ENCODE measurements at regions not wholly inside any gene's neighbourhood (a gene's known extent, or its start where the extent isn't known, plus 50 kb on each side); places are given as distances from the start of the nearest gene placed in this dataset.

- no peak for DNase-seq
Observed at GRCh38 chr1:201752333-201752732, 76.6 kb upstream of the IPO9 start.

- no peak for DNase-seq
Observed at GRCh38 chr1:201753492-201753891, 75.5 kb upstream of the IPO9 start.

- DNase-seq = no peak
Observed at GRCh38 chr1:201754353-201754752, 74.6 kb upstream of the IPO9 start.

GRCh38 chr1:201755200-201755599 lies 73.8 kb upstream of the IPO9 start:
- DNase-seq = no peak

GRCh38 chr1:201756406-201756805 lies 72.6 kb upstream of the IPO9 start:
- no peak for DNase-seq

GRCh38 chr1:201758499-201759050 lies 70.4 kb upstream of the IPO9 start:
- peak; percentile 64 for DNase-seq

GRCh38 chr1:201759194-201759815 lies 69.7 kb upstream of the IPO9 start:
- no peak for DNase-seq

- DNase-seq = no peak
Observed at GRCh38 chr1:201760516-201760915, 68.4 kb upstream of the IPO9 start.

GRCh38 chr1:201761178-201761577 lies 67.8 kb upstream of the IPO9 start:
- DNase-seq = no peak

GRCh38 chr1:201761871-201762270 lies 67.1 kb upstream of the IPO9 start:
- no peak for DNase-seq

GRCh38 chr1:201762381-201762780 lies 66.6 kb upstream of the IPO9 start:
- DNase-seq = no peak

- peak; percentile 77 for DNase-seq
Observed at GRCh38 chr1:201763455-201764140, 65.4 kb upstream of the IPO9 start.

- no peak for DNase-seq
Observed at GRCh38 chr1:201764166-201764565, 64.8 kb upstream of the IPO9 start.

- DNase-seq = no peak
Observed at GRCh38 chr1:201764579-201764978, 64.4 kb upstream of the IPO9 start.

- DNase-seq = no peak
Observed at GRCh38 chr1:201766131-201766866, 62.7 kb upstream of the IPO9 start.

- DNase-seq = no peak
Observed at GRCh38 chr1:201767339-201767738, 61.6 kb upstream of the IPO9 start.

GRCh38 chr1:201769072-201769471 lies 59.9 kb upstream of the IPO9 start:
- no peak for DNase-seq

- no peak for DNase-seq
Observed at GRCh38 chr1:201769966-201770365, 59.0 kb upstream of the IPO9 start.

GRCh38 chr1:201771466-201771865 lies 57.5 kb upstream of the IPO9 start:
- no peak for DNase-seq

GRCh38 chr1:201772178-201772577 lies 56.8 kb upstream of the IPO9 start:
- no peak for DNase-seq

- no peak for DNase-seq
Observed at GRCh38 chr1:201773764-201774163, 55.2 kb upstream of the IPO9 start.

- no peak for DNase-seq
Observed at GRCh38 chr1:201774224-201774982, 54.6 kb upstream of the IPO9 start.

GRCh38 chr1:201774983-201775344 lies 54.0 kb upstream of the IPO9 start:
- DNase-seq = no peak

Data from eye (tissue), 1 donor.